ENCODE measurements at regions not wholly inside any gene's neighbourhood (a gene's known extent, or its start where the extent isn't known, plus 50 kb on each side); places are given as distances from the start of the nearest gene placed in this dataset.

GRCh38 chr4:11824566-11824965 is 395.9 kb upstream of the HS3ST1 start:
- no peak overlapping the region for H3K27ac ChIP-seq (ENCODE audit: extremely low read depth, low read depth, low read length)
- no peaks in the 10 kb centered on the region for H3K9me3 ChIP-seq (ENCODE audit: control insufficient read depth, insufficient read depth, low read depth, low read length)
- ChIA-PET CTCF (no interaction called here), POLR2A (no interaction called here)
- no peak overlapping the region for H3K4me3 ChIP-seq (ENCODE audit: low read depth, low read length)
- no peaks in the 10 kb centered on the region for H3K36me3 ChIP-seq (ENCODE audit: control insufficient read depth in 2 of 2, insufficient read depth in 1 of 2, low read length in 2 of 2)
- no peaks in the 10 kb centered on the region for H3K4me1 ChIP-seq (ENCODE audit: control insufficient read depth, insufficient read depth, low read length)
- TF ChIP-seq ZBTB7A (tag by site-specific recombination; IDR thresholded peaks at IDR 0.05; ENCODE audit: low read depth) (no peak), CTCF (tag by site-specific recombination; IDR thresholded peaks at IDR 0.05) (no peak), ZSCAN16 (tag by site-specific recombination; IDR thresholded peaks at IDR 0.05) (no peak), ZNF354C (tag by site-specific recombination; IDR thresholded peaks at IDR 0.05; ENCODE audit: borderline replicate concordance, low read depth) (no peak), ZNF174 (tag by site-specific recombination; IDR thresholded peaks at IDR 0.05) (no peak), ZBTB1 (tag by site-specific recombination; IDR thresholded peaks at IDR 0.05) (no peak), REPIN1 (tag by site-specific recombination; IDR thresholded peaks at IDR 0.05; ENCODE audit: low read depth) (no peak), ZBTB44 (tag by site-specific recombination; IDR thresholded peaks at IDR 0.05) (no peak), RBAK (tag by site-specific recombination; IDR thresholded peaks at IDR 0.05) (no peak), ZBTB26 (tag by site-specific recombination; optimal IDR thresholded peaks at IDR 0.05) (no peak), KLF7 (tag by site-specific recombination; IDR thresholded peaks at IDR 0.05; ENCODE audit: borderline replicate concordance) (no peak)

- Histone ChIP-seq H3K36me3 (ENCODE audit: control insufficient read depth in 2 of 2, insufficient read depth in 1 of 2, low read length in 2 of 2) (no peaks in the 10 kb centered on the region), H3K9me3 (ENCODE audit: control insufficient read depth, insufficient read depth, low read depth, low read length) (no peaks in the 10 kb centered on the region), H3K27ac (ENCODE audit: extremely low read depth, low read depth, low read length) (no peak overlapping the region), H3K4me3 (ENCODE audit: low read depth, low read length) (no peak overlapping the region), H3K4me1 (ENCODE audit: control insufficient read depth, insufficient read depth, low read length) (no peaks in the 10 kb centered on the region)
- POLR2A ChIA-PET = no interaction called here
- CTCF ChIA-PET = interaction anchor here (0.7 kb wide), 1 partner anchor 814 kb away, joined by 6 read pairs; no protein-coding TSS in a partner anchor
- no peak for TF ChIP-seq ZBTB7A (tag by site-specific recombination; IDR thresholded peaks at IDR 0.05; ENCODE audit: low read depth)
- no peak for TF ChIP-seq ZNF792 (tag by site-specific recombination; IDR thresholded peaks at IDR 0.05)
- TF ChIP-seq KLF1 (tag by site-specific recombination; IDR thresholded peaks at IDR 0.05) = no peak
- TF ChIP-seq CTCF (tag by site-specific recombination; IDR thresholded peaks at IDR 0.05) = no peak
- no peak for TF ChIP-seq KLF16 (tag by site-specific recombination; IDR thresholded peaks at IDR 0.05)
- no peak for TF ChIP-seq ZSCAN5A (tag by site-specific recombination; IDR thresholded peaks at IDR 0.05)
- TF ChIP-seq ZNF391 (tag by site-specific recombination; IDR thresholded peaks at IDR 0.05; ENCODE audit: borderline replicate concordance, low read depth) = no peak
- TF ChIP-seq HOXD13 (CRISPR knock-in tag; IDR thresholded peaks at IDR 0.05; ENCODE audit: borderline replicate concordance) = no peak
- no peak for TF ChIP-seq ZNF184 (tag by site-specific recombination; IDR thresholded peaks at IDR 0.05)
- TF ChIP-seq ZNF514 (tag by site-specific recombination; IDR thresholded peaks at IDR 0.05) = no peak
- TF ChIP-seq KLF9 (tag by site-specific recombination; IDR thresholded peaks at IDR 0.05; ENCODE audit: low read depth) = no peak
- TF ChIP-seq ZNF837 (tag by site-specific recombination; IDR thresholded peaks at IDR 0.05) = no peak
- no peak for TF ChIP-seq MZF1 (tag by site-specific recombination; IDR thresholded peaks at IDR 0.05; ENCODE audit: borderline replicate concordance)
- no peak for TF ChIP-seq ZNF169 (tag by site-specific recombination; IDR thresholded peaks at IDR 0.05)
- no peak for TF ChIP-seq ZNF155 (tag by site-specific recombination; IDR thresholded peaks at IDR 0.05)
- no peak for TF ChIP-seq ZNF549 (tag by site-specific recombination; IDR thresholded peaks at IDR 0.05)
- no peak for TF ChIP-seq ZNF292 (tag by site-specific recombination; IDR thresholded peaks at IDR 0.05; ENCODE audit: borderline replicate concordance, low read depth)
Measured at GRCh38 chr4:11821772-11822430, 393.2 kb upstream of the HS3ST1 start.
